ENCODE measurements at regions not wholly inside any gene's neighbourhood (a gene's known extent, or its start where the extent isn't known, plus 50 kb on each side); places are given as distances from the start of the nearest gene placed in this dataset.

DNA sequence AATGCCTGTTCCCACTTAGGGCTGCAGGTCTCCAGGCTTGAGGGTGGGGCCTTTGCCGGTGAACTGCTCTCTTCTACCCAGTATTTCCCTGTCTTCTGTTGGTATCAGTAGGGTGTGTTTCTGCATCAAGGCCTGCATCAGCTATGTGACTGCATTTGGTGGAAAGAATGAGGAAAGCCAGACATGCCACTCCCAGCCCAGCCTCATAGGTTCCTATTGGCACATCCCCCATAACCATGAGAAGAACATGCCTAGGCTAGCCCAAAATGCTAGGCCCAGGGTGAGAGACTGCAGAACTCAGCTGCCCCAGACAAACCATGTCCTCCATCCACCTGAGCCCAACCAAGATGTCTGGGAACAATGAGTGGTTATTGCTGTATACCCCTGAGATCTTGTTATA is 380.3 kb upstream of the ADARB2 start:
- Mint-ChIP-seq H3K27ac (no peak overlapping the region), H3K4me3 (no peak overlapping the region)
- TF ChIP-seq, protein P1, sequence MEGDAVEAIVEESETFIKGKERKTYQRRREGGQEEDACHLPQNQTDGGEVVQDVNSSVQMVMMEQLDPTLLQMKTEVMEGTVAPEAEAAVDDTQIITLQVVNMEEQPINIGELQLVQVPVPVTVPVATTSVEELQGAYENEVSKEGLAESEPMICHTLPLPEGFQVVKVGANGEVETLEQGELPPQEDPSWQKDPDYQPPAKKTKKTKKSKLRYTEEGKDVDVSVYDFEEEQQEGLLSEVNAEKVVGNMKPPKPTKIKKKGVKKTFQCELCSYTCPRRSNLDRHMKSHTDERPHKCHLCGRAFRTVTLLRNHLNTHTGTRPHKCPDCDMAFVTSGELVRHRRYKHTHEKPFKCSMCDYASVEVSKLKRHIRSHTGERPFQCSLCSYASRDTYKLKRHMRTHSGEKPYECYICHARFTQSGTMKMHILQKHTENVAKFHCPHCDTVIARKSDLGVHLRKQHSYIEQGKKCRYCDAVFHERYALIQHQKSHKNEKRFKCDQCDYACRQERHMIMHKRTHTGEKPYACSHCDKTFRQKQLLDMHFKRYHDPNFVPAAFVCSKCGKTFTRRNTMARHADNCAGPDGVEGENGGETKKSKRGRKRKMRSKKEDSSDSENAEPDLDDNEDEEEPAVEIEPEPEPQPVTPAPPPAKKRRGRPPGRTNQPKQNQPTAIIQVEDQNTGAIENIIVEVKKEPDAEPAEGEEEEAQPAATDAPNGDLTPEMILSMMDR (IDR thresholded peaks at IDR 0.05) = no peak

DNA sequence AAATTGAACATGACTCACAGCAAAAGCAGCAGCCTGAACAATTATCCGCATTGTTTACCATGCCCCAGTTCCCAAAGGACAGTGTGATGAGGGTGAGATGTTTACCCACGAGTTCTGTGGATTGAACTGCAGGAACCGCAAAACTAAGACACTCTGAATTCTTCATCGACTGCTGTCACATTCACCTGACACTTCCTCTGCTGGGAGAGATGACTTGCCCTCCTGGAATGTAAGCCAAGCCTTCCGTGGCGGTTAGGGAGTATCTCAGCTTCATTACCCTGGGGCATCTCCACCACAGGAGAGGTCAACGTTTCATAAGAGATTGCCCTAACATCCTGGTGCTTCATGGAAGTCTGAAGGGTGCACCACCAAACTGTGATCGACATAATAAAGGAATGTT is 374.6 kb upstream of the ADARB2 start:
- H3K27me3 Mint-ChIP-seq (ENCODE audit: insufficient read depth) = no peaks in the 10 kb centered on the region
- TF ChIP-seq, protein P1 (IDR thresholded peaks at IDR 0.05) = no peak
- no peak for DNase-seq
- H3K4me1 Mint-ChIP-seq (ENCODE audit: low read depth) = no peaks in the 10 kb centered on the region
- no peaks in the 10 kb centered on the region for H3K36me3 Mint-ChIP-seq (ENCODE audit: low read depth)
- H3K4me3 Mint-ChIP-seq = no peak overlapping the region
- peaks cover 32% of the 10 kb centered on the region for H3K9me3 Mint-ChIP-seq
- no peak overlapping the region for H3K27ac Mint-ChIP-seq

More for the DNA sequence above, 380.3 kb upstream of the ADARB2 start:
- Mint-ChIP-seq H3K36me3 (ENCODE audit: low read depth) (no peaks in the 10 kb centered on the region), H3K4me1 (ENCODE audit: low read depth) (no peaks in the 10 kb centered on the region), H3K27me3 (ENCODE audit: insufficient read depth) (no peaks in the 10 kb centered on the region), H3K9me3 (peaks cover 42% of the 10 kb centered on the region)
- no peak for DNase-seq

DNA sequence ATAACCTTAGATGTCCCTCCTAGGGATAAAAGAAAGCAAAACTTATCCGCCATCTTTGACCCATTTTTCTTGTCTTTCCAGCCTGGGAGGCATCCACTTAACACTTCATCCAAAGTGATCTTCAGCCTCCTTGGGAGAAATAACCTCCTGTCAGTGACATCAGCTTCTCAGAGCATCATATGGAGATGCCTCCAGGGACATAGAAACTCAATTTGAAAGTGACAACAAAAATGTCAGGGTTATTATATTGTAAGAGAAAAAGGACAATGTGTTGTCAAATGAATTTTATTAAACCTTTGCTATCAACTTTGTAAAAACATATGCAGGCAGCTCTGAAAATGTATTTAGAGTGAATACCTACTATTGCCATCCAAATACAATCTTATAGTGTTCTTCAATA is 371.2 kb upstream of the ADARB2 start:
- Mint-ChIP-seq H3K27me3 (ENCODE audit: insufficient read depth) (no peaks in the 10 kb centered on the region; the same call in 1 of the 2 replicates), H3K4me3 (no peak overlapping the region), H3K27ac (no peak overlapping the region), H3K9me3 (peaks cover 45% of the 10 kb centered on the region), H3K4me1 (ENCODE audit: low read depth) (no peaks in the 10 kb centered on the region), H3K36me3 (ENCODE audit: low read depth) (0 out of 2 replicates have a peak, but pooled peaks cover 6% of the 10 kb centered on the region)
- DNase-seq = no peak
- TF ChIP-seq, protein P1 (IDR thresholded peaks at IDR 0.05) = no peak

DNA sequence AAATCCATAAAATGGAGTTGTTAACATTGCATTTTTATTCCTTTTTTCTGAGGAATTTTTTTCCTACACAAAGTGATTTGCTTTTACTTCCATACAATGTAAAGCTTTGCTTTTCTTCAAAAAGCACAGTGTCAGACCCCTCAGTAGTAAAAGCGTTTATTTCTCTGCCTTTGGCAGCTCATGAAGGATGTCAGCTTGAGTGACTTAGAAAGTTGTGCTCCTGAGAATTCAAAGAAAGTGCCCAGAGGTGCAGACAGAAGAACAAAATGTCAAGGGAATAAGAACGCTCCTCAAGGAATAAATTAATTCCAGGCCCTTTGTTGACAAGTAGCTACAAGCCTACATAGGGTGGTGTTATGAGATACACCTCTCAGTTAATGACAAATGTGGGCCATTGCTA is 369.3 kb upstream of the ADARB2 start:
- H3K9me3 Mint-ChIP-seq = peaks cover 55% of the 10 kb centered on the region
- TF ChIP-seq, protein P1 (IDR thresholded peaks at IDR 0.05) = no peak
- no peaks in the 10 kb centered on the region for H3K4me1 Mint-ChIP-seq (ENCODE audit: low read depth)
- no peak overlapping the region for H3K27ac Mint-ChIP-seq
- H3K4me3 Mint-ChIP-seq = no peak overlapping the region
- H3K36me3 Mint-ChIP-seq (ENCODE audit: low read depth) = peaks cover 8% of the 10 kb centered on the region; the same call in 1 of the 2 replicates
- DNase-seq = no peak
- no peaks in the 10 kb centered on the region; the same call in 1 of the 2 replicates for H3K27me3 Mint-ChIP-seq (ENCODE audit: insufficient read depth)

DNA sequence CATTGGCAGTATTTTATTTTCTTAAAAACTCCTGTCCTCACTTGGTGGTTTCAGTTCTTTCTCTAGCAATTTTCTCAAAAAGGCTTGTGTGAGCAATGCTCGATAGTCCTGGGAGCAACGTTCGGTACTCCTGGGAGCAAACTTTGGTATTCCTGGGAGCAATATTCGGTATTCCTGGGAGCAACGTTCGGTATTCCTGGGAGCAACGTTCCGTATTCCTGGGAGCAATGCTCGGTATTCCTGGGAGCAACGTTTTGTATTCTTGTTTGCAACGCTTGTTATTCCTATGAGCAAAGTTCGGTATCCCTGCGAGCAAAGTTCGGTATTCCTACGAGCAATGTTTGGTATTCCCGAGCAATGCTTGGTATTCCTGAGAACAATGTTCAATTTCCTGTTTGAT is 362.0 kb upstream of the ADARB2 start:
- DNase-seq = no peak
- Mint-ChIP-seq H3K4me3 (no peak overlapping the region), H3K36me3 (ENCODE audit: low read depth) (peaks cover 11% of the 10 kb centered on the region; the same call in 1 of the 2 replicates), H3K9me3 (peaks cover 63% of the 10 kb centered on the region), H3K27ac (no peak overlapping the region), H3K27me3 (ENCODE audit: insufficient read depth) (no peaks in the 10 kb centered on the region; the same call in 1 of the 2 replicates), H3K4me1 (ENCODE audit: low read depth) (no peaks in the 10 kb centered on the region)
- TF ChIP-seq, protein P1 (IDR thresholded peaks at IDR 0.05) = no peak

DNA sequence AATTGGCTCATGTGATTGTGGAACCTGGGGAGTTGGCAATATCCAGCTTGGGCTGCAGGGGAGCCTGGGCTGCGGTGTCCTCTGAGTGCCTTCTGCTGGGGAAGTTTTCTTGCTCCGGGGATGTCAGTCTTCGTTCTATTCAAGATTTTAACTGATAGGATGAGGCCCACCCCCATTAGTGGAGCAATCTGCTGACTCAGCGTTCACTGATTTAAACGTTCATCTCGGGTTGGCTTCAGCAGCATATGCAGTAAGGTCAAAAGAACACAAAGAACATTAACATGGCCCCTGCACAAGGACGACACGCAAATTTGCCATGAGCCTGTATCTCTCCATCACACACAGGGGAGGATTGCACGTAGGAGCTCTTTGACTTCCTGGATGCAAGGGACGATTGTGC is 360.6 kb upstream of the ADARB2 start:
- no peak for DNase-seq

More for the DNA sequence above, 360.6 kb upstream of the ADARB2 start:
- Mint-ChIP-seq H3K27me3 (ENCODE audit: insufficient read depth) (no peaks in the 10 kb centered on the region; the same call in 1 of the 2 replicates), H3K27ac (no peak overlapping the region), H3K4me1 (ENCODE audit: low read depth) (no peaks in the 10 kb centered on the region), H3K4me3 (no peak overlapping the region), H3K9me3 (peaks cover 57% of the 10 kb centered on the region), H3K36me3 (ENCODE audit: low read depth) (peaks cover 13% of the 10 kb centered on the region)
- TF ChIP-seq, protein P1 (IDR thresholded peaks at IDR 0.05) = no peak

All from HFFc6 (cell line).